A673 (cell line): ENCODE measurements at regions not wholly inside any gene's neighbourhood (a gene's known extent, or its start where the extent isn't known, plus 50 kb on each side); places are given as distances from the start of the nearest gene placed in this dataset.

ENCODE experiments used
- EZH2 ChIP-seq: fragments of 200-600 bp; sonication (generic); IDR thresholded peaks from 2 replicates; pipeline ENCODE4 v1.6.1; 2017; ENCODE audit warnings: borderline replicate concordance, low read depth, mild to moderate bottlenecking, mixed read lengths, antibody characterized with exemption, low read length; ENCODE audit not compliant: poor library complexity, severe bottlenecking
- TF ChIP-seq, protein P1 (sequence below): fragments of 300-800, 200-600 bp; sonication (generic); conservative IDR thresholded peaks from 2 replicates; pipeline ENCODE4 v1.5.1; 2017; ENCODE audit warnings: low read depth, mild to moderate bottlenecking, antibody characterized with exemption, low read length, moderate library complexity, mixed read lengths

DNA sequence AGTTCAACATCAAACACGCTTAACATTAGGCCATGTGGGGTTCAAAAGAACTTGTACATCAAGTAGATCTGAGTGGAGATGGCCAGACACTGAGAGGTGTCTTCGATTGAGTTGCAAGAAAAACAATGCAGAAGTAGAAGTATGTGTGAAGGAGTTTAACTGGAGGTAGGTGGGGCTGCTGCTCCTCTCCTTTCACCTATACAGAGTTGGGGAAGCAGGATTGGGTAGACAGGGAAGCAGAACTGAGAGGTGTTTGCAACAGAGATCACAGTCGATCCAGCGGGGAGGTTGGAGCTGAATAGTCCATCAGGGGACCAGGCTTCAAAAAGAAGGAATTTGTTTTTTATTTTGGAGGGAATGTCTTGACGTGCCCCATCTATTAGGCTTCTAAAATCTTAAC lies 61.7 kb upstream of the SLC27A6 start:
- TF ChIP-seq, protein P1, sequence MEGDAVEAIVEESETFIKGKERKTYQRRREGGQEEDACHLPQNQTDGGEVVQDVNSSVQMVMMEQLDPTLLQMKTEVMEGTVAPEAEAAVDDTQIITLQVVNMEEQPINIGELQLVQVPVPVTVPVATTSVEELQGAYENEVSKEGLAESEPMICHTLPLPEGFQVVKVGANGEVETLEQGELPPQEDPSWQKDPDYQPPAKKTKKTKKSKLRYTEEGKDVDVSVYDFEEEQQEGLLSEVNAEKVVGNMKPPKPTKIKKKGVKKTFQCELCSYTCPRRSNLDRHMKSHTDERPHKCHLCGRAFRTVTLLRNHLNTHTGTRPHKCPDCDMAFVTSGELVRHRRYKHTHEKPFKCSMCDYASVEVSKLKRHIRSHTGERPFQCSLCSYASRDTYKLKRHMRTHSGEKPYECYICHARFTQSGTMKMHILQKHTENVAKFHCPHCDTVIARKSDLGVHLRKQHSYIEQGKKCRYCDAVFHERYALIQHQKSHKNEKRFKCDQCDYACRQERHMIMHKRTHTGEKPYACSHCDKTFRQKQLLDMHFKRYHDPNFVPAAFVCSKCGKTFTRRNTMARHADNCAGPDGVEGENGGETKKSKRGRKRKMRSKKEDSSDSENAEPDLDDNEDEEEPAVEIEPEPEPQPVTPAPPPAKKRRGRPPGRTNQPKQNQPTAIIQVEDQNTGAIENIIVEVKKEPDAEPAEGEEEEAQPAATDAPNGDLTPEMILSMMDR: no peak
- TF ChIP-seq EZH2: no peak
